Kidney (tissue), 13 donors: ENCODE measurements at regions not wholly inside any gene's neighbourhood (a gene's known extent, or its start where the extent isn't known, plus 50 kb on each side); places are given as distances from the start of the nearest gene placed in this dataset.

Experiments used
- DNase-seq, 5 donors: peaks; one replicate each; pipeline ENCODE4 v3.0.0-alpha.2; 2013 to 2020
- FAIRE-seq: peaks from 2 replicates; lab custom pipeline; 2012; peaks lifted over from hg19 to GRCh38; lab: Jason Lieb, UNC
- H3K27ac ChIP-seq, 2 donors: one replicate each; pipeline ENCODE4 v1.7.0; 2013; ENCODE audit warnings: low read depth in 2 of 2, low read length in 2 of 2, inconsistent platforms in 1 of 2
- H3K27me3 ChIP-seq: one replicate; pipeline ENCODE4 v1.7.1; 2013; ENCODE audit warnings: low read length, inconsistent platforms; ENCODE audit not compliant: control insufficient read depth, insufficient read depth
- H3K36me3 ChIP-seq, 3 donors: one replicate each; pipeline versions ENCODE4 v1.7.0 to v1.7.1; 2013; ENCODE audit warnings: low read length in 3 of 3, control low read depth in 1 of 3, inconsistent platforms in 1 of 3; ENCODE audit not compliant: insufficient read depth in 3 of 3, control insufficient read depth in 2 of 3
- H3K4me1 ChIP-seq, 3 donors: one replicate each; pipeline versions ENCODE4 v1.7.0 to v1.7.1; 2013; ENCODE audit warnings: low read length in 3 of 3, inconsistent platforms in 1 of 3, low read depth in 1 of 3; ENCODE audit not compliant: control insufficient read depth in 2 of 3, insufficient read depth in 2 of 3
- H3K4me3 ChIP-seq, 3 donors: one replicate each; pipeline versions ENCODE4 v1.7.0 to v1.8.1; 2013; ENCODE audit warnings: low read length in 3 of 3, control low read depth in 1 of 3, inconsistent platforms in 1 of 3
- H3K9ac ChIP-seq, 3 donors: one replicate each; pipeline versions ENCODE4 v1.7.0 to v1.7.1; 2013; ENCODE audit warnings: low read length in 3 of 3, control low read depth in 1 of 3, inconsistent platforms in 1 of 3
- H3K9me3 ChIP-seq, 3 donors: one replicate each; pipeline versions ENCODE4 v1.7.0 to v1.7.1; 2013; ENCODE audit warnings: low read length in 3 of 3, control low read depth in 1 of 3, inconsistent platforms in 1 of 3; ENCODE audit not compliant: control insufficient read depth in 2 of 3, insufficient read depth in 1 of 3
- CTCF ChIP-seq: IDR thresholded peaks from 3 replicates; pipeline ENCODE4 v1.5.1; 2012; ENCODE audit warnings: mild to moderate bottlenecking, moderate library complexity, borderline replicate concordance; ENCODE audit not compliant: insufficient read depth; ENCODE audit errors: extremely low read depth
- intact Hi-C: fragments of 100-400 bp; cut with DNase I; formaldehyde crosslinking; loops from one replicate; pipeline ENCODE4 v1.11.1; 2022
- donor health status: control.
- donor health status: control.
- donor health status: control.
- donor health status: control.
- donor health status: control.
- donor health status: DM: yes; HTN: yes; CAD: no.
- donor health status: Normal renal cell carcinoma (clear cell type).

- no peak for FAIRE-seq
- no peak for TF ChIP-seq CTCF
- no peak for DNase-seq
Observed at GRCh38 chr4:8938137-8938536, 66.5 kb upstream of the HMX1 start.

GRCh38 chr4:8932884-8933283, 61.2 kb upstream of the HMX1 start:
- H3K27me3 ChIP-seq: no peaks in the 10 kb centered on the region
- TF ChIP-seq CTCF: no peak
- H3K36me3 ChIP-seq: no peaks in the 10 kb centered on the region
- FAIRE-seq: no peak
- H3K9me3 ChIP-seq: peaks cover 0 to 3% (median 0%) of the 10 kb centered on the region in 3 donors
- H3K27ac ChIP-seq: no peak overlapping the region
- no peaks in the 10 kb centered on the region for H3K4me1 ChIP-seq
- no peak overlapping the region for H3K4me3 ChIP-seq
- DNase-seq: no peak
- H3K9ac ChIP-seq: no peak overlapping the region
- intact Hi-C loops: no loop called here

More at GRCh38 chr4:8938137-8938536, 66.5 kb upstream of the HMX1 start:
- no peaks in the 10 kb centered on the region for H3K36me3 ChIP-seq
- no peak overlapping the region for H3K27ac ChIP-seq
- intact Hi-C loops: no loop called here
- H3K9ac ChIP-seq: no peak overlapping the region
- peaks cover 0 to 2% (median 0%) of the 10 kb centered on the region in 3 donors for H3K9me3 ChIP-seq
- no peak overlapping the region for H3K4me3 ChIP-seq
- H3K27me3 ChIP-seq: no peaks in the 10 kb centered on the region
- no peaks in the 10 kb centered on the region for H3K4me1 ChIP-seq

GRCh38 chr4:8928074-8928473, 56.4 kb upstream of the HMX1 start:
- no peak for TF ChIP-seq CTCF
- H3K27me3 ChIP-seq: no peaks in the 10 kb centered on the region
- intact Hi-C loops: no loop called here
- DNase-seq (no peak), FAIRE-seq (no peak)
- H3K4me3 ChIP-seq: no peak overlapping the region
- H3K4me1 ChIP-seq: no peaks in the 10 kb centered on the region
- no peak overlapping the region for H3K9ac ChIP-seq
- no peaks in the 10 kb centered on the region for H3K36me3 ChIP-seq
- H3K9me3 ChIP-seq: peaks cover 0 to 2% (median 0%) of the 10 kb centered on the region in 3 donors
- no peak overlapping the region for H3K27ac ChIP-seq

- Histone ChIP-seq H3K4me1 (no peaks in the 10 kb centered on the region), H3K9ac (no peak overlapping the region), H3K4me3 (no peak overlapping the region), H3K9me3 (peaks cover 0 to 6% (median 0%) of the 10 kb centered on the region in 3 donors), H3K36me3 (no peaks in the 10 kb centered on the region), H3K27ac (no peak overlapping the region), H3K27me3 (peaks cover 3% of the 10 kb centered on the region)
- TF ChIP-seq CTCF: no peak
- DNase-seq (no peak), FAIRE-seq (no peak)
- intact Hi-C loops: no loop called here
Observed at GRCh38 chr4:8922481-8922880, 50.8 kb upstream of the HMX1 start.
